ENCODE measurements at regions not wholly inside any gene's neighbourhood (a gene's known extent, or its start where the extent isn't known, plus 50 kb on each side); places are given as distances from the start of the nearest gene placed in this dataset.

- no peak overlapping the region for H3K27ac ChIP-seq (ENCODE audit: low read length)
- no peaks in the 10 kb centered on the region for H4K20me1 ChIP-seq (ENCODE audit: insufficient read depth, low read length)
- H3K4me1 ChIP-seq (ENCODE audit: low read length), result no peaks in the 10 kb centered on the region
- TF ChIP-seq EZH2phosphoT487 (IDR thresholded peaks at IDR 0.05; ENCODE audit: low read depth) (no peak), CTCF (IDR thresholded peaks at IDR 0.05; ENCODE audit: low read depth, low read length) (no peak)
- no peaks in the 10 kb centered on the region for H3K36me3 ChIP-seq (replicated peaks; ENCODE audit: low read depth, low read length)
- no peaks in the 10 kb centered on the region for H3K79me2 ChIP-seq (ENCODE audit: low read length)
- no peaks in the 10 kb centered on the region for H3K9me3 ChIP-seq (ENCODE audit: insufficient read depth, low read length)
- H2AFZ ChIP-seq (ENCODE audit: low read depth, low read length), result no peak overlapping the region
- H3K9ac ChIP-seq (ENCODE audit: low read length), result no peak overlapping the region
- no peak overlapping the region for H3K4me2 ChIP-seq (ENCODE audit: low read length)
- H3K4me3 ChIP-seq (ENCODE audit: low read length), result no peak overlapping the region
- H3K27me3 ChIP-seq (ENCODE audit: low read depth, low read length), result 0 out of 2 replicates have a peak, but pooled peaks cover 2% of the 10 kb centered on the region
Measured at GRCh38 chr7:23955145-23955544, 245.1 kb downstream of the STK31 start.

GRCh38 chr7:23955600-23956149, 245.7 kb downstream of the STK31 start:
- H3K4me1 ChIP-seq (ENCODE audit: low read length), result no peaks in the 10 kb centered on the region
- H3K9ac ChIP-seq (ENCODE audit: low read length), result no peak overlapping the region
- no peak overlapping the region for H2AFZ ChIP-seq (ENCODE audit: low read depth, low read length)
- no peaks in the 10 kb centered on the region for H3K9me3 ChIP-seq (ENCODE audit: insufficient read depth, low read length)
- no peak for TF ChIP-seq CTCF (IDR thresholded peaks at IDR 0.05; ENCODE audit: low read depth, low read length)
- TF ChIP-seq EZH2phosphoT487 (IDR thresholded peaks at IDR 0.05; ENCODE audit: low read depth), result no peak
- no peak overlapping the region for H3K4me2 ChIP-seq (ENCODE audit: low read length)
- H4K20me1 ChIP-seq (ENCODE audit: insufficient read depth, low read length), result no peaks in the 10 kb centered on the region
- H3K4me3 ChIP-seq (ENCODE audit: low read length), result no peak overlapping the region
- H3K36me3 ChIP-seq (replicated peaks; ENCODE audit: low read depth, low read length), result no peaks in the 10 kb centered on the region
- H3K79me2 ChIP-seq (ENCODE audit: low read length), result no peaks in the 10 kb centered on the region
- 0 out of 2 replicates have a peak, but pooled peaks cover 2% of the 10 kb centered on the region for H3K27me3 ChIP-seq (ENCODE audit: low read depth, low read length)
- H3K27ac ChIP-seq (ENCODE audit: low read length), result no peak overlapping the region

GRCh38 chr7:23956772-23957576, 247.0 kb downstream of the STK31 start:
- no peaks in the 10 kb centered on the region for H3K4me1 ChIP-seq (ENCODE audit: low read length)
- H3K27me3 ChIP-seq (ENCODE audit: low read depth, low read length), result 0 out of 2 replicates have a peak, but pooled peaks cover 2% of the 10 kb centered on the region
- no peaks in the 10 kb centered on the region for H3K36me3 ChIP-seq (replicated peaks; ENCODE audit: low read depth, low read length)
- no peak overlapping the region for H3K27ac ChIP-seq (ENCODE audit: low read length)
- H3K9me3 ChIP-seq (ENCODE audit: insufficient read depth, low read length), result no peaks in the 10 kb centered on the region
- no peak overlapping the region for H3K4me3 ChIP-seq (ENCODE audit: low read length)
- no peak overlapping the region for H3K9ac ChIP-seq (ENCODE audit: low read length)
- no peak overlapping the region for H3K4me2 ChIP-seq (ENCODE audit: low read length)
- H3K79me2 ChIP-seq (ENCODE audit: low read length), result no peaks in the 10 kb centered on the region
- TF ChIP-seq CTCF (IDR thresholded peaks at IDR 0.05; ENCODE audit: low read depth, low read length), result no peak
- no peak for TF ChIP-seq EZH2phosphoT487 (IDR thresholded peaks at IDR 0.05; ENCODE audit: low read depth)
- no peak overlapping the region for H2AFZ ChIP-seq (ENCODE audit: low read depth, low read length)
- no peaks in the 10 kb centered on the region for H4K20me1 ChIP-seq (ENCODE audit: insufficient read depth, low read length)

- TF ChIP-seq CTCF (IDR thresholded peaks at IDR 0.05; ENCODE audit: low read depth, low read length), result no peak
- no peaks in the 10 kb centered on the region for H4K20me1 ChIP-seq (ENCODE audit: insufficient read depth, low read length)
Measured at GRCh38 chr7:23959821-23960220, 249.8 kb downstream of the STK31 start.

More at GRCh38 chr7:23959821-23960220, 249.8 kb downstream of the STK31 start:
- Histone ChIP-seq H3K79me2 (ENCODE audit: low read length) (no peaks in the 10 kb centered on the region), H3K9me3 (ENCODE audit: insufficient read depth, low read length) (no peaks in the 10 kb centered on the region), H3K4me1 (ENCODE audit: low read length) (no peaks in the 10 kb centered on the region), H3K4me3 (ENCODE audit: low read length) (no peak overlapping the region), H3K4me2 (ENCODE audit: low read length) (no peak overlapping the region), H3K27ac (ENCODE audit: low read length) (no peak overlapping the region), H3K27me3 (ENCODE audit: low read depth, low read length) (0 out of 2 replicates have a peak, but pooled peaks cover 2% of the 10 kb centered on the region), H2AFZ (ENCODE audit: low read depth, low read length) (no peak overlapping the region), H3K9ac (ENCODE audit: low read length) (no peak overlapping the region), H3K36me3 (replicated peaks; ENCODE audit: low read depth, low read length) (no peaks in the 10 kb centered on the region)
